Kidney glomerular epithelial cell (primary cell): ENCODE measurements at regions not wholly inside any gene's neighbourhood (a gene's known extent, or its start where the extent isn't known, plus 50 kb on each side); places are given as distances from the start of the nearest gene placed in this dataset.

ENCODE experiments used
- DNase-seq: peaks from one replicate; lab custom pipeline; 2025; lab: John Stamatoyannopoulos, UW

DNA sequence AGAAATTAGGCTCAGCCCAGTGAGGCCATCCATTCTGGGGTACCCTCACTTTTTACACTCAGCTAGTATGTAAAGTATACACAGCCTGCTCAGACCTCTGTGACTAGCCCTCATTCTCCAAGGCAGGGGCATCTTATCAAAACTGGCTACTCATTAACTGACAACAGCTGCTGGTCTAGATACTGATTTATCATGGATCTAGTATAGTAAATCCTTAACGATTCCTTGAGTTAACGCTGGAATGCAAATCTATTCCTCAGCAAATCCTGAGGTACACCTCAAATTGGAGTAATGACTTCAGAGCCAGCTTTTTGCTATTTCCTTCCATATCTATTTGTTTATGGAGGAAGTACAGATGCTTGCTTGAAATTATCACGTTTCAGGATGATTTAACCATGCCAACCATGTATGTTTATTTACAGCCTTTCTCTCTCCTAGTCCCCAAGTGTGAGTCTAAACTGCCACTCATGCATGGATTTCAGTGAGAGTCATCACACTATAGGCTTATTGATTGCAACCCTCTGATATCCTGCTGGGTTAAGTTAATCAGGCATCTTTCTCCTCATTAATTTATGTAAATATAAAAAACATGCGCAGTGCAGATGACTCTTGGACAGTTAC, 70.2 kb upstream of the DOK6 start:
- DNase-seq: no peak

DNA sequence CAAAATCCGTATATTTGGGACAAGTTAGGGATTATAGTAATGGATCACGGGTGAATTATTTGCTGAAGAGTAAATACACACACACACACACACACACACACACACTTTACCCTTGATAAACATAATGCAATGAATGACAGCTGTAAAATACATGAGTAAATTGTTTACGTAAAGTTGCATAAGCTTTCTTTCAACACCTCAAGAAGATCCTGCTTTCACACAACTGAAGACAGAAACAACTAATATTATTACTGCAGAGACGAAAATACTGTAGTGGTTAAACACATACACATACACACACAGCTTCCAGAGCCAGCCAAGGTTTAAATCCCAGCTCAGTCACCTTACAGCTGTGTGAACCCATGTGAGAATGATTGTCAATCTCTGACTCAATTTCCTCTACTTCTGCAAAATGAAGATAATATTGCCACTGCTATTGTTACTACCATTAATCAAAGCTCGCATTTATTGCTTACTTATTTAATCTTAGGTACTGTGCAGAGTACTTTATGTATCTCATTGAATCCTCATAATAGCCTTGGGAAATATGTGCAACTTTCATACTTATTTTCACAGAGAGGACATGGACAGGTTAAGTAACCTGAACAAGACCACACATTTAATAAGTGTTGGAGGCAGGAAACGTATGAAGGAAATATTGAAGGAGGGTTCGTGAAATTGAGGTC, 50.6 kb upstream of the DOK6 start:
- DNase-seq: no peak
